C4-2B (cell line): ENCODE measurements at regions not wholly inside any gene's neighbourhood (a gene's known extent, or its start where the extent isn't known, plus 50 kb on each side); places are given as distances from the start of the nearest gene placed in this dataset.
A peak's percentile ranks its signal among the peaks of the same experiment; 100 is the strongest.

ENCODE experiments used
- H3K27ac ChIP-seq: fragments of 450-650 bp; 2 replicates; pipeline ENCODE4 v1.5.1; 2017
- ZFX ChIP-seq: fragments of 450-650 bp; IDR thresholded peaks from 2 replicates; pipeline ENCODE4 v1.6.1; 2017
- TF ChIP-seq, protein P1 (sequence below): fragments of 450-650 bp; conservative IDR thresholded peaks from 2 replicates; pipeline ENCODE4 v1.5.1; 2017; ENCODE audit warnings: mild to moderate bottlenecking

DNA sequence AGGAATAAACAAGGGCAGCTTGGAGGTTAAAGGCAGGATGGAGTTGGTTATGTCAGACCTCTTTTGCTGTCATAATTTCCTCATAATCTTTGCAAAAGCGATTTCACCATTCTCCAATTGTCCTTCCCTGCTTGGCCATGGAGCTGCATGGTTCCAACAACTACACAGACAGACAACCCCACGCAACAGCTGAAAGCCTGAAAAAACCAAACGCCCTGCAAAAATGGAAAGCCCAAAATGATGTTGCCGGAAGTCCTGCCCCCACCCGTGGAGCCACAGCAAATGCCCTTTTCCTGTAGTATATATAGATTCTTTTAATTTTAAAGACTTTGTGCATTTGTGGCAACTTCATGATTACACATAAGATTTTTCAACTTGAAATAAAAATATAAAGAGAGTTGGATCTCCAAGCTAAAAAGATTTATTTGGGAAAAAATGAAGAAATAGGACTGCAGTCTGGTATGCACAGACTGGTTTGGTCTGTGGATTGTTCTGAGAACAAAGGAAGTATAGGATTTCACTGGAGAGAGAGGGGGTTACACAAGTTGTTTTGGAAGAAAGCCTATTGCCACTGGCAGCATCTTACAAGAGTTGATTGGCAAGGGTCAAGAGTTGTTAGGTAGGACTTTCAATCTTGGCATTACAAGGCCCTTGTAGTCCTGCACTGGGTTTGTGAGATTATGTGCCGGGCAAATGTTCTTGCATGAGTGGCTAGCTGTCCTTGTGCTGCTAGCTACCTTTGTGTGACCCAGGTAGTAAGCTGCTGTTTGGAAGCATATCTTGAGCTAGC, 190.0 kb downstream of the C6orf118 start:
- H3K27ac ChIP-seq, result peak overlapping the region; percentile 46
- TF ChIP-seq, protein P1, sequence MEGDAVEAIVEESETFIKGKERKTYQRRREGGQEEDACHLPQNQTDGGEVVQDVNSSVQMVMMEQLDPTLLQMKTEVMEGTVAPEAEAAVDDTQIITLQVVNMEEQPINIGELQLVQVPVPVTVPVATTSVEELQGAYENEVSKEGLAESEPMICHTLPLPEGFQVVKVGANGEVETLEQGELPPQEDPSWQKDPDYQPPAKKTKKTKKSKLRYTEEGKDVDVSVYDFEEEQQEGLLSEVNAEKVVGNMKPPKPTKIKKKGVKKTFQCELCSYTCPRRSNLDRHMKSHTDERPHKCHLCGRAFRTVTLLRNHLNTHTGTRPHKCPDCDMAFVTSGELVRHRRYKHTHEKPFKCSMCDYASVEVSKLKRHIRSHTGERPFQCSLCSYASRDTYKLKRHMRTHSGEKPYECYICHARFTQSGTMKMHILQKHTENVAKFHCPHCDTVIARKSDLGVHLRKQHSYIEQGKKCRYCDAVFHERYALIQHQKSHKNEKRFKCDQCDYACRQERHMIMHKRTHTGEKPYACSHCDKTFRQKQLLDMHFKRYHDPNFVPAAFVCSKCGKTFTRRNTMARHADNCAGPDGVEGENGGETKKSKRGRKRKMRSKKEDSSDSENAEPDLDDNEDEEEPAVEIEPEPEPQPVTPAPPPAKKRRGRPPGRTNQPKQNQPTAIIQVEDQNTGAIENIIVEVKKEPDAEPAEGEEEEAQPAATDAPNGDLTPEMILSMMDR, result no peak
- TF ChIP-seq ZFX, result no peak

DNA sequence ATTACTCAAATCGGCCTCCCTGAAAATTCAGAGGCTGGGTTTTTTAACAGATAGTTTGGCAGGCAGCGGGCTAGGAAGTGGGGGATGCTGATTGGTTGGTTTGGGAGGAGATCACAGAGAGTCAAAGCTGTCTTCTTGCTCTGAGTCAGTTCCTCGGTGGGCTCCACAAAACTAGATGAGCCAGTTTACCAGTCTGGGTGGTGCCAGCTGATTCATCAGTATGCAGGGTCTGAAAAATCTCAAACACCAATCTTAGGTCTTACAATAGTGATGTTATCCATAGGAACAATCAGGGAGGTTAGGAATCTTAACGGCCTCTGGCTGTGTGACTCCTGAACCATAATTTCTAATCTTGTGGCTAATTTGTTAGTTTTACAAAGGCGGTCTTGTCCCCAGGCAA, 190.7 kb downstream of the C6orf118 start:
- TF ChIP-seq ZFX, result no peak
- TF ChIP-seq, protein P1, result no peak
- H3K27ac ChIP-seq, result peak overlapping the region; percentile 46

DNA sequence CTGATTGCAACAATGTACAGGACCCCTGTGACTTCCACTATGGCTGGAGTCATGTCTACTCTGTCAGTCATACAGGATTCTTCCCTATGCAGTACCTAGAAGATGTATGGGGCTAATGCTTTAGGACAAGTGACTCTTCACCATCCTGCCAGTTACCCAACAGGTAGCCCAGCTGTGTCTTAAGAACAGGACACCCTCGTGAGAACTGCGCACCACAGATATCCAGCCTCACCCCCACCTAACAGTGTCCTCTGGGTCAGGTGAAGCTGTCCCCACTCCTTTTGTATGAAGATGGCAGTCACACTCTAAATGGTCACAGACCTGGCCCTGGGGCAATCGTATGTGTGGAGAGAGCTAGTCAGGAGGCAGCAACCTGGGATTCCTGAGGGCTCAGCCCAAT, 191.6 kb downstream of the C6orf118 start:
- no peak for TF ChIP-seq ZFX
- TF ChIP-seq, protein P1, result no peak
- H3K27ac ChIP-seq, result no peak overlapping the region

DNA sequence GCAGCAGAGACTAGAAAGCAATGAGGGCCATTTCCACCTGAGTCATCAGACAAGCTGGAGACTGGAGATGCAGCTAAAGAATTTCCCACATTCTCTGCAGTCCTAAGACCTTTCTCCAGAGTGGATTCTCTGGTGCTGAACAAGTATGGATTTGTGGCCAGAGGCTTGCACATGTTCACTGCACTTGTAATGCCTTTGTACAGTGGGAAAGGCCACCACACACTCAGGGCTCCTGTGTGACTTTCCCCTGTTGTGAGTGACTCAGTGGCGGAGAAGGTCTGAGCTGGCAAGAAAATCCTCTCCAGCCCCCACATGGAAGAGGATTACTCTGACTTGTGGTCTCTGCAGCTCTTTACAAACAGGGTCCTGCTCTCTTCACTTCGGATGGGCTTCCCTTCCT, 192.3 kb downstream of the C6orf118 start:
- H3K27ac ChIP-seq, result no peak overlapping the region
- TF ChIP-seq ZFX, result no peak
- TF ChIP-seq, protein P1, result no peak

DNA sequence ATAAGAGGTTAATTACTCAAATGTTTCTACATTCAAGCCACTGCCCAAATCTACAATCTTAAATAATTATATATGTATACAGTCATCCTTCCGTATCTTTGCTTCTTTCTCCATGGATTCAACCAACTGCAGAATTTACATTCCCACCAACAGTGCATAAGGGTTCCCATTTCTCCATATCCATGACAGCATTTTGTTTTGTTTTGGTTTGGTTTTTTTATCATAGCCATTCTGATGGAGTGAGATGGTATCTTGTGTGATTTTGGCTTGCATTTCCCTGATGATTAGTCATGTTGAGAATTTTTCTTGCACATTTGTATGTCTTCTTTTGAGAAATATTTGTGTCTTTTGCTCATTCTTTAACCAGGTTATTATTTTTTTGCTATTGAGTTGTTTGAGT, 198.5 kb downstream of the C6orf118 start:
- no peak overlapping the region for H3K27ac ChIP-seq
- no peak for TF ChIP-seq ZFX
- TF ChIP-seq, protein P1, result no peak

DNA sequence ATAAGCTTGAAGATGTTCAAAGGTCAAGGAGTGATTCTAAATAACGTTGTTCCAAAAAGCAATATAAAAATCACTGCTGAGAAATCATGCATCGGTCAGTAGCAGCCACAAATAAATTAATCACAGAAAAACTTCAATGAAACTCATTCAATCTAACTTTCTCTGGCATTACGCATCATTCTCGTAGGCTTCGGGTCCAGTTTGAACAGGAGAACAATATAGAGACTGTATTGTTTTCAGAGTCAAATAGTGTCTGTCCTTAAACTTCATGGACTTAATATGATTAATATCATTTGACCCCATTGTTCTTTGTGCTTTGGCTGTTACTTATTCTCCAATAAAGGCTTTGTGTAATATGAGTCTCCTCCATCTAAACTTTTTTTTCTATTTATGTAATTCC, 200.4 kb downstream of the C6orf118 start:
- TF ChIP-seq ZFX, result no peak
- TF ChIP-seq, protein P1, result no peak
- no peak overlapping the region for H3K27ac ChIP-seq

DNA sequence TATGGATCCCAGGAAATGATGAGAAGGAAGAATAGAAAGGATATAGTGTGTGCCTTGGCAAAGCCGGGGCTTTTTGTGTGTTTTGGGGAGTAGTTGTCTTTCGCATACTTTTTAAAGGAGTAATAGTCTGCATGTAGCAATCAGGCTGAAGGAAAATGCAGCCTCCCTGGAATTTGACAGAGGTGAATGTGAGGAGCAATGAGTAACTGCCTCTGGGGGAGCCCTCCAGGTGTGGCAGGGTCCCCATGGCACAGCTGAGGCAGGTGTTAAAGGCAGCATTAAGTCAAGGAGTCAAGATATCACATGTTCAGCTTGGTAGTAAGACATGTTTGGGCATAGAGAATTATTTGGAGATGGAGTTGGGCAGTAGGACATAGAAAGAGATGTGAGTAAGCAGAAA, 203.1 kb downstream of the C6orf118 start:
- H3K27ac ChIP-seq, result no peak overlapping the region; the same call in 1 of the 2 replicates
- TF ChIP-seq ZFX, result no peak
- TF ChIP-seq, protein P1, result no peak
